Activated CD4-positive, alpha-beta T cell treated with anti-CD3 and anti-CD28 coated beads, Interleukin-2, amount 10 ng/mL, durations not matched to agents 24 days and 14 days (primary cell): ENCODE measurements at regions not wholly inside any gene's neighbourhood (a gene's known extent, or its start where the extent isn't known, plus 50 kb on each side); places are given as distances from the start of the nearest gene placed in this dataset.

ENCODE experiments used
- DNase-seq: peaks from one replicate; pipeline ENCODE4 v3.0.0; 2022
- H3K27ac Mint-ChIP-seq: one replicate; pipeline ENCODE4 v1.8.0; 2022; ENCODE audit warnings: mild to moderate bottlenecking, mixed read lengths
- H3K27me3 Mint-ChIP-seq: one replicate; pipeline ENCODE4 v1.8.0; 2022; ENCODE audit warnings: mixed read lengths
- H3K36me3 Mint-ChIP-seq: one replicate; pipeline ENCODE4 v1.8.0; 2022; ENCODE audit warnings: low read depth, mild to moderate bottlenecking, mixed read lengths
- H3K4me1 Mint-ChIP-seq: one replicate; pipeline ENCODE4 v1.8.0; 2021; ENCODE audit warnings: mixed read lengths
- H3K4me3 Mint-ChIP-seq: one replicate; pipeline ENCODE4 v1.8.0; 2022; ENCODE audit warnings: mild to moderate bottlenecking, moderate library complexity, mixed read lengths
- H3K9me3 Mint-ChIP-seq: one replicate; pipeline ENCODE4 v1.8.0; 2021; ENCODE audit warnings: mixed read lengths
- intact Hi-C: fragments of 100-400 bp; cut with micrococcal nuclease; formaldehyde crosslinking; loops from one replicate; pipeline ENCODE4 v1.15.1; 2023

GRCh38 chrX:51798701-51799100 is 55.5 kb downstream of the GSPT2 start:
- no peak for DNase-seq
- no peaks in the 10 kb centered on the region for H3K36me3 Mint-ChIP-seq
- intact Hi-C loops, result no loop called here
- peaks cover 4% of the 10 kb centered on the region for H3K27me3 Mint-ChIP-seq
- no peak overlapping the region for H3K27ac Mint-ChIP-seq
- no peaks in the 10 kb centered on the region for H3K9me3 Mint-ChIP-seq
- no peak overlapping the region for H3K4me3 Mint-ChIP-seq
- peaks cover 6% of the 10 kb centered on the region for H3K4me1 Mint-ChIP-seq

GRCh38 chrX:51802917-51803688 is 59.9 kb downstream of the GSPT2 start:
- peak overlapping the region; percentile 99 for H3K27ac Mint-ChIP-seq
- intact Hi-C loops, result loop anchor here (1.0 kb wide), 1 partner anchor 60 kb away; the partner anchor contains the start of gene GSPT2
- DNase-seq, result peak; percentile 84
- peaks cover 10% of the 10 kb centered on the region for H3K4me1 Mint-ChIP-seq
- H3K36me3 Mint-ChIP-seq, result peaks cover 7% of the 10 kb centered on the region
- H3K9me3 Mint-ChIP-seq, result no peaks in the 10 kb centered on the region
- H3K27me3 Mint-ChIP-seq, result no peaks in the 10 kb centered on the region
- H3K4me3 Mint-ChIP-seq, result peak overlapping the region; percentile 100

- H3K36me3 Mint-ChIP-seq, result peaks cover 8% of the 10 kb centered on the region
- H3K27me3 Mint-ChIP-seq, result no peaks in the 10 kb centered on the region
- intact Hi-C loops, result loop anchor here (1.0 kb wide), 1 partner anchor 61 kb away; the partner anchor contains the start of gene GSPT2
- peaks cover 10% of the 10 kb centered on the region for H3K4me1 Mint-ChIP-seq
- H3K4me3 Mint-ChIP-seq, result peak overlapping the region; percentile 100
- no peak overlapping the region for H3K27ac Mint-ChIP-seq
- no peaks in the 10 kb centered on the region for H3K9me3 Mint-ChIP-seq
- no peak for DNase-seq
These were observed 60.6 kb downstream of the GSPT2 start for GRCh38 chrX:51803833-51804232.

- no peak for DNase-seq
- no peaks in the 10 kb centered on the region for H3K9me3 Mint-ChIP-seq
- peaks cover 8% of the 10 kb centered on the region for H3K36me3 Mint-ChIP-seq
- peaks cover 10% of the 10 kb centered on the region for H3K4me1 Mint-ChIP-seq
- no peaks in the 10 kb centered on the region for H3K27me3 Mint-ChIP-seq
- no peak overlapping the region for H3K4me3 Mint-ChIP-seq
- intact Hi-C loops, result no loop called here
- H3K27ac Mint-ChIP-seq, result no peak overlapping the region
These were observed 61.5 kb downstream of the GSPT2 start for GRCh38 chrX:51804741-51805140.

- Mint-ChIP-seq H3K4me3 (no peak overlapping the region), H3K27ac (no peak overlapping the region), H3K9me3 (peaks cover 3% of the 10 kb centered on the region), H3K36me3 (peaks cover 22% of the 10 kb centered on the region), H3K27me3 (no peaks in the 10 kb centered on the region), H3K4me1 (peaks cover 2% of the 10 kb centered on the region)
- no peak for DNase-seq
- intact Hi-C loops, result no loop called here
These were observed 70.7 kb downstream of the GSPT2 start for GRCh38 chrX:51813886-51814460.

- Mint-ChIP-seq H3K4me3 (no peak overlapping the region), H3K27me3 (no peaks in the 10 kb centered on the region), H3K36me3 (peaks cover 9% of the 10 kb centered on the region), H3K4me1 (peaks cover 18% of the 10 kb centered on the region), H3K9me3 (no peaks in the 10 kb centered on the region), H3K27ac (no peak overlapping the region)
- DNase-seq, result no peak
- intact Hi-C loops, result no loop called here
These were observed 69.4 kb upstream of the MAGED1 start for GRCh38 chrX:51824061-51824460.

GRCh38 chrX:51825436-51825835 is 68.0 kb upstream of the MAGED1 start:
- peaks cover 6% of the 10 kb centered on the region for H3K36me3 Mint-ChIP-seq
- no peak overlapping the region for H3K27ac Mint-ChIP-seq
- H3K4me1 Mint-ChIP-seq, result peaks cover 18% of the 10 kb centered on the region
- intact Hi-C loops, result no loop called here
- H3K27me3 Mint-ChIP-seq, result no peaks in the 10 kb centered on the region
- no peak overlapping the region for H3K4me3 Mint-ChIP-seq
- DNase-seq, result no peak
- H3K9me3 Mint-ChIP-seq, result no peaks in the 10 kb centered on the region

GRCh38 chrX:51834076-51834475 is 59.3 kb upstream of the MAGED1 start:
- intact Hi-C loops, result no loop called here
- Mint-ChIP-seq H3K36me3 (peaks cover 2% of the 10 kb centered on the region), H3K4me3 (no peak overlapping the region), H3K9me3 (no peaks in the 10 kb centered on the region), H3K27ac (no peak overlapping the region), H3K27me3 (no peaks in the 10 kb centered on the region), H3K4me1 (peaks cover 3% of the 10 kb centered on the region)
- no peak for DNase-seq

GRCh38 chrX:51836823-51837222 is 56.6 kb upstream of the MAGED1 start:
- Mint-ChIP-seq H3K4me1 (peaks cover 3% of the 10 kb centered on the region), H3K9me3 (no peaks in the 10 kb centered on the region), H3K36me3 (peaks cover 2% of the 10 kb centered on the region), H3K27ac (no peak overlapping the region), H3K4me3 (no peak overlapping the region), H3K27me3 (no peaks in the 10 kb centered on the region)
- DNase-seq, result no peak
- intact Hi-C loops, result no loop called here

- Mint-ChIP-seq H3K27ac (no peak overlapping the region), H3K4me3 (no peak overlapping the region), H3K9me3 (no peaks in the 10 kb centered on the region), H3K36me3 (peaks cover 2% of the 10 kb centered on the region), H3K4me1 (peaks cover 3% of the 10 kb centered on the region), H3K27me3 (no peaks in the 10 kb centered on the region)
- no peak for DNase-seq
- intact Hi-C loops, result no loop called here
These were observed 56.0 kb upstream of the MAGED1 start for GRCh38 chrX:51837451-51837850.

- no peak overlapping the region for H3K27ac Mint-ChIP-seq
- H3K9me3 Mint-ChIP-seq, result no peaks in the 10 kb centered on the region
- intact Hi-C loops, result no loop called here
- no peak for DNase-seq
- peaks cover 2% of the 10 kb centered on the region for H3K36me3 Mint-ChIP-seq
- no peaks in the 10 kb centered on the region for H3K27me3 Mint-ChIP-seq
- H3K4me1 Mint-ChIP-seq, result peaks cover 3% of the 10 kb centered on the region
- no peak overlapping the region for H3K4me3 Mint-ChIP-seq
These were observed 55.5 kb upstream of the MAGED1 start for GRCh38 chrX:51837921-51838320.
